NCI-H345 (cell line): ENCODE measurements at regions not wholly inside any gene's neighbourhood (a gene's known extent, or its start where the extent isn't known, plus 50 kb on each side); places are given as distances from the start of the nearest gene placed in this dataset.
"Not testable (repeated sequence)": the region's sequence is repeated elsewhere in the genome, so short reads cannot be mapped to it uniquely, and the experiment has no call there.

Experiments used
- DNase-seq: peaks from one replicate; lab custom pipeline; 2025; lab: John Stamatoyannopoulos, UW

- no peak for DNase-seq
These were observed 114.0 kb upstream of the PODXL start for GRCh38 chr7:131670406-131670805.

DNA sequence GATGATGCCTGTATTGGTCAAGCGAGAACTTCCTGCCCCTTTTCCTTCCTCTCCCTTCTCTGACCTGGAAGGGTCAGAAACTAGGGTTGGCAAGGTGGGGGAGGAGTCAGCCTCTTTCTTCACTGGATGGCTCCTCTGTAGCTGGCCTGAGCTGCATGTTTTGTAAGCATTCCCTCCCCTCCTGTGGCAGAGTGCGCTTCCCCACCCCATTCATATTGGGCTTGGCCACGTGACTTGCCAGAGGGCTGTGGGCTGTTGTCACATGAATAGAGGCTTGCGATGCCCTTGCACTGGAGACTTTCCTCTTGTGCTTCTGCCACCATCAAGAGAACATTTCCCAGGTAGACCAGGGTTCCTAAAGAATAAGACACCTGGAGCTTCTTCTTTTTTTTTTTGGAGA lies 111.3 kb upstream of the PODXL start:
- no peak for DNase-seq

DNA sequence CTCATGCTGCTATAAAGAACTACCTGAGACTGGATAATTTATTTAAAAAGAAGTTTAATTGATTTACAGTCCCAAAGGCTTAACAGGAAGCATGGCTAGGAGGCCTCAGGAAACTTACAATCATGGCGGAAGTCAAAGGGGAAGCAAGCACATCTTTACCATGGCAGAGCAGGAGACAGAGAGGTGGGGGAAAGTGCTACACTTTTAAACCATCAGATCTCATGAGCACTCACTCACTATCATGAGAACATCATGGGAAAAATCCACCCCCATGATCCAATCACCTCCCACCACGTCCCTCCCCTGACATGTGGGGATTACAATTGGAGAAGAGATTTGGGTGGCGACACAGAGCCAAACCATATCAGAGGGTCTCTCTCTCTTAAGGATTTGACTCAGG lies 108.6 kb upstream of the PODXL start:
- no peak for DNase-seq

- no peak for DNase-seq
These were observed 108.1 kb upstream of the PODXL start for GRCh38 chr7:131664570-131664969.

DNA sequence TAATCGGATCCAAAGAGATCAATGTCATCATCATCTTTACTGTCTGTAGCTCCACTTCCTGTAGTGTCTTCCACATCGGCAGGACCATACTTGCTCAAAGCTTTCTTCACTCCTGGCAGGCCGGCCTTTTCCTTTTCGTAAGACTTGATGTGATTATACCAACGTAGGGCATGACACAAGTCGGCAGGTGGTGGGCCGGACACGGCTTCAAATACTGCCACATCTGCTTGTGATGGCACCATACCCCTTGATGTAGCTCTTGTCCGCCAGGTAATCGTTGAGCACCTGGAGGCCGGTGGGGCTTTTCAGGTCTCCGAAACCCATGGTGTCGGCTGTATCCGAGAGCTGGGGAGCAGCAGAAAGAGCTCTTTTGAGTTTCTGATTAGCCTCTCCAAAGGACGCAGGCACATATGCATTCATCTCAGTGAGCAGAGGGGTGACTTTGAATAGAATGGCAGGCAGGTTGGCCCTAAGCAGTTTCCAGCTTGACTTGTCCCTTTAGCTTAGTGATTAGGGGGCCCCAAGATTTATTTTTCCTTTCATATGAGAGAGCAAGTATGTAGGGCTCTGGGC lies 106.0 kb upstream of the PODXL start:
- not testable (repeated sequence) for DNase-seq

- no peak for DNase-seq
These were observed 101.5 kb upstream of the PODXL start for GRCh38 chr7:131657881-131658280.

DNA sequence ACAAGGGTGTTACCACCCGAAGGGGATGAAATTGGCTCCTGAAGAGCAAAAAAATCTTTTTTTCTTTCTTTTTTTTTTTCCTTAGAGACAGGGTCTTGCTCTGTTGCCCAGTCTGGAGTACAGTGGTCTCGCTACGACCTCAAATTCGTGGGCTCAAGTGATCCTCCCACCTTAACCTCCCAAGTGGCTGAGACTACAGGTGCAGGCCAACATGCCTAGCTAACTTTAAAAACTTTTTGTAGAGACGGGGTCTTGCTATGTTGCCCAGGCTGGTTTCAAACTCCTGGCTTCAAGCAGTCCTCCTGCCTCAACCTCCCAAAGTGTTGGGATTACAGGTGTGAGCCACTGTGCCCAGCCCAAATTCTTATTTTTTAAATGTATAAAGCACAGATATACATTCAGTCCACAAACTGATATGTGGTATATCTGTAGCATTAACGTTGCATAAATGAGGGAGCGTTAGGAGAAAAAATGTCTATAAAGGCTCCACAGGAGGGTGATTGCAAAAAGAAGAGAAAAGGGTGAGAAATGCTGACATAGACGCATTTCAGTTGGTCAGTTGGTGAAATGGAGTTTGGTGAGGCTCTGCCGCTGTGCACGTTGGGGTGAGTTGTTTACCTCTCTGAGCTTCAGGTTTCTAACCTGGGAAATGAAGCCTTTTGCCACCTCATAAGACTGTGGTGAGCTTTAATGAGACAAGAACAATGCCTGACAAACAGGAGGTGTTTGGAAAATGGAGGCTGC lies 100.7 kb upstream of the PODXL start:
- no peak for DNase-seq

GRCh38 chr7:131655866-131656265 lies 99.4 kb upstream of the PODXL start:
- no peak for DNase-seq

- DNase-seq: no peak
These were observed 99.0 kb upstream of the PODXL start for GRCh38 chr7:131655447-131655846.

GRCh38 chr7:131654668-131655326 lies 98.4 kb upstream of the PODXL start:
- peak; percentile 88 for DNase-seq

GRCh38 chr7:131654249-131654558 lies 97.8 kb upstream of the PODXL start:
- no peak for DNase-seq

GRCh38 chr7:131653418-131654248 lies 97.2 kb upstream of the PODXL start:
- DNase-seq: no peak

GRCh38 chr7:131652934-131653333 lies 96.5 kb upstream of the PODXL start:
- no peak for DNase-seq

DNA sequence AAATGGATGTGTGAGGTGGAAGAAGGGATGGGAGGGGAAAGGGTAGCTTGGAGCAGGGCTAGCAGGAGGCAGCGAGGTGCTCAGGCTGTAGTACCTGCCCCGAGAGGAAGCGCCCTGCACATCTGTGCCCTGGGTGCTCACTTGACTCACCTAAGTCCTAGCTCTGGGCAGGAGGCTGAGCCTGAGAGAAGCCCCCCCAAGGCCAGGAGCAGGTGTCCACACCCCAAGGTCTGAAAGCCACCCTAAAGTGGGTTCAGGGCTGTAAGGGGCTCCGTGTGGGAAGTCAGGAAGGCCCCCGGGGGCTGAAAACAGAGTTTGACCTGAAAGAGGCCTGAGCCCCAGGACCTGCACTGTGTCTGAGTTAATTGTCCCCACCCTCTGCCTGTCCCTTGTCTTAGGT lies 95.8 kb upstream of the PODXL start:
- no peak for DNase-seq

DNA sequence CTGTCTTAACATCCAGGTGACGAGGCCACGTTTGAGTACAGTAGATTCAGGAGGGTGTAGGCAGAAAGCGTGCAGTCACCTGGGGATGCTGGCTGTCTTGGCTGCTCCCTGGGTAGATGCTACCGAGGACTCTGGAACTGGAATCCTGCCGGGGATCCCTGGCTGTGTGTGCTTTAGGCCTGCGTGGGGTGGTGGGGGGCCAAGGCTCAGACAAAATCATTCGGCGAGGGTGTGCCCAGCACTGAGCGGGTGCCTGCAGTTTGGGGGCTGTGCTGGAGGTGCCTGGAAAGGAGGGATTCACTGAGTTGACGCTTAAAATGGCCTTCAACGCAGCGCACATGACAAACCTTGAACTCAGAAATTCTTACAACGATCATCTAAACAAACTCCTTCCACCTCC lies 93.5 kb upstream of the PODXL start:
- no peak for DNase-seq

DNA sequence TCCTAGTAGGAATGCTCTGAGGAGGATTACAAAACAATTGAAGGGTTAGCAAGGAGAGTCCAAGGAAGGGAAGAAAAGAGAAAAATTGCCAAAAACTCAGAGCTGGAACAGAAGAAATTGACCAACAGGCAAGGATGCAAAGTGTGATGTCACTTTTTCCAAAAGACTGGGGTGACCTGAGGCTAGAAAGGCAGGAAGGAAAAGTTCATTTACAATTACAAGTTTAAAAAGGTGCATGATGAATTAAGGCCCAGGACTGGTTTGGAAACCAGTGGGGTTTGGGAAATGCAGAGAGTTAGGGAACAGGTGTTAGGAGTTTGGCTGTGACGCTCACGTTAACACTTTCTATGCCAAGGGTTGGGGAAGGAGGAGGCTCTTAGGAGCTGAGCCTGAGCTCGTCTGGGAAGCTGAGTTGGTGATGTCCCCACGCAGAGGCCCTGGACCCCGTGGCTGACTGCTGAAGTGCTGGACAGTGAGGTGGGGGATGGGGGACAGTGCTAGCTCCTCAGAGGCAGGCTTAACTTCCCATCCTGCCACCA lies 92.6 kb upstream of the PODXL start:
- DNase-seq: no peak

- no peak for DNase-seq
These were observed 92.1 kb upstream of the PODXL start for GRCh38 chr7:131648491-131648890.

DNA sequence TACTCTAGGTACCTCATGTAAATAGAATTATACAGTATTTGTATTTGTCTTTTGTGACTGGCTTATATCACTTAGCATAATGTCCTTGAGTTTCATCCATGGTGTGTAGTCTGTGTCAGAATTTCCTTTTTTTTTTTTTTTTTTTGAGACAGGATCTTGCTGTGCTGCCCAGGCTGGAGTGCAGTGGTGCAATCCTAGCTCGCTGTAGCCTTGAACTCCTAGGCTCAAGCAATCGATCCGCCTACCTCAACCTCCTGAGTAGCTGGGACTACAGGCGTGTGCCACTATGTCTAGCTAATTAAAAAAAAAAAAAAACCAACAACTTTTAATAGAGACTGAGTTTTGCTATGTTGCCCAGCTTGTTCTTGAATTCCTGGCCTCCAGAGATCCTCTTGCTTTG lies 89.8 kb upstream of the PODXL start:
- no peak for DNase-seq

DNA sequence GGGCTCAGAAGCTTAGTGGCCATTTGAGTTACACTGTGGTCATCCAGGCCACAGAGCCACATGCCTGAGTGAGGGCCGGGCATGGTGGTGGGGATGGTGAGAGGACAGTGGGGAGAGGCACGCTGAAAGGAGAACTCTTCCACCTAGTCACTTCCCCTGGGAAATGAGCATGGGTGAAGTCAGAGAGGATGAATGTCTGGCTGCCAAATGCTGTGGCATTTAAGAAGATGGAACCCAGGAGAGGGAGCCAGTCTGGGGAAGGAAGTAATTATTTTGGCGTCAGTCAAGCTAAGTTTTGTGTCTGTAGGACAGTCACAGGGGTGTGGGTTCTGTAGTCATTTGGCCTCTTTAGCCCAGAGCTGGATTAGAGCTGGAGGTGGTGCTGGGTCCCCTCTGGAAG lies 86.0 kb upstream of the PODXL start:
- DNase-seq: no peak

GRCh38 chr7:131640686-131641085 lies 84.3 kb upstream of the PODXL start:
- no peak for DNase-seq

DNA sequence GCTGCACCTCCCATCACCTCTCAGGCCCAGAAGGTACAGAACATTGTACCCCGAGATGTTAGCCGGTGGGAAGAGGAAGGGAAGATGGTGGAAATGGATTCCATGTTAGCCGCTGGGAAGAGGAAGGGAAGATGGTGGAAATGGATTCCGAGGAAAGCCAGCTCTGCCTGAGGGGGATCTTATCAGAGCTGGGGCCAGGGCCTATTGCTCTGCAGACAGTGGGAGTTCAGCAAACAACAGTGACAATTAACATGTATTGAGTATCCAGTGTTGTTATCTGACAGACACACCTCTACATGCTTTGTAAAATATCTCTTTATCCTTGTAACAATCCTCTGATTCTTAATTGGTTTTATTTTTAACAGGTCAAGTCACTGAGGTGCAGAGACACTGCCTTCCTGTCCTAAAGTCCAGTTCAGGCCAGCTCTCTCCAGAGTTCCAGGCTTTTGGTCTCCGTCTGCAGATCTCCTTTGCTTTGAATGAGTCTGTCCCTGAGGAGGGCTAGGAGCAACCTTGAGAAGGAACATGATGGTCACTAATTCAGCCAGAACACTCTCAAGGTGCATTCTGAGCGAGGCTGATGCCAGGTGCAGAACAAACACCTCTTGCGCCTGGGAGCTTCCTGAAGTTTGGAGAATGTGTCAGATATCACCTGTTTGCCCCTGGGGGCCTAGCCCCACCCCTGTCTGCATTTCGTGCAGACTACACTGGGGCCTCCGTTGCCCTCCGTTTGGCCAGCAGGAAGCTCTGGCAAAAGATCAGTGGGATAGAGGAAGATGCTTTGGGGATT lies 82.4 kb upstream of the PODXL start:
- no peak for DNase-seq

GRCh38 chr7:131637859-131638258 lies 81.4 kb upstream of the PODXL start:
- no peak for DNase-seq
